CD1c-positive myeloid dendritic cell (primary cell): ENCODE measurements at regions not wholly inside any gene's neighbourhood (a gene's known extent, or its start where the extent isn't known, plus 50 kb on each side); places are given as distances from the start of the nearest gene placed in this dataset.

ENCODE experiments used
- DNase-seq: peaks from one replicate; pipeline ENCODE4 v3.0.0-alpha.2; 2016; ENCODE audit errors: extremely low spot score

DNA sequence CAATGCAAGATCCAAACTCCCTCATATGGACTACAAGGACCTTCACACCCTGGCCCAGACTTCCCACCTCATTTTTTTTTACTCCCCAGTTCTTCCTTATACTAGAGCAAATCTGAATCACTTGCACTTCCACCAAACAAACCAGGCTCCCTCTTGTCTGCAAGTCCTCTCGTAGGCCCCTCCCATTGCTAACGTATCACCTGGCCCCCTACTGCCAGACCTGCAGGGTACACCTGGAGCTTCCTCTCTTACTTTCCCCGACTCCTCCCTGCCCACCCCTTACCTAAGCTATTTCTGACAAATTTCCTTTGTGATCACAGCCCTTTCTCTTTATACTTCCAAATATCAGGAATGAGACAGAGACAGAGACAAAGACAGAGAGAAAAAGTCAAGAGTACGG lies 463.9 kb downstream of the GALC start:
- no peak for DNase-seq

DNA sequence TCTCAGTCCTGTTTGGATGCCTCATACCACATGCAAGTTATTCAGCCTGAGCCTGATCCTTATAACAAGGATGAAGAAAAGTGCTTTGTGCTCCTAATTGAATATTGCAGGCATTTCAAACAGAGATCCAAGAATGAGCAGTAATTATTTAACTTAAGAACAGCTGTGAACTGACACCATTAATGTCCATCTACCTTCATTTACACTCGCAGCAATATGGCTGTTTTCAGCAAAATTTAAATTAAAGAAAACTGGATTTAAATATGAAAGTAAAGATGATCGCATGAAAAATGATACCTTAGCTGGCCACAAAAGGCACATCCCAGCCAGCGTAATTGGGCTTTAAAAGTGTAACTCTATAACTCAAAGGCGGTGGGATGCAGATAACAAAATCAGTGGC lies 466.3 kb downstream of the GALC start:
- DNase-seq, result no peak

DNA sequence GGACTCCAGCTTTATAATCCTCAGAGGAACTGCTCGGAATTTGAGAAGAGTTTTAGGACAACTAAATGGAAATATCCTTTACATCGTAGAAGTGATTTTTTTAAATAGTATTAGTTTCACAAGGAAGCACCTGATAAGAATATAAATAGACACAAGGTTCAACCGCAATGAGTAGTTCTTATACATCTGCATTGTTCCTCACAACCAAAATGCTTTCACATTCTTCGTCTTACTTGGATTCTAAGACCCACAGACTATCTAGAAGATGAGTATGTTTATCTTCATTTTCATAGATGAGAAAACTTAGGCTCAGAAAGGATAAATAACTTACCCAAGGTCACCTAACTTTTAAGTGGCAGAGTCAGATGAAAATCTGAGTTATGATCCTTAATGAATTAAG lies 469.0 kb downstream of the GALC start:
- DNase-seq, result no peak

DNA sequence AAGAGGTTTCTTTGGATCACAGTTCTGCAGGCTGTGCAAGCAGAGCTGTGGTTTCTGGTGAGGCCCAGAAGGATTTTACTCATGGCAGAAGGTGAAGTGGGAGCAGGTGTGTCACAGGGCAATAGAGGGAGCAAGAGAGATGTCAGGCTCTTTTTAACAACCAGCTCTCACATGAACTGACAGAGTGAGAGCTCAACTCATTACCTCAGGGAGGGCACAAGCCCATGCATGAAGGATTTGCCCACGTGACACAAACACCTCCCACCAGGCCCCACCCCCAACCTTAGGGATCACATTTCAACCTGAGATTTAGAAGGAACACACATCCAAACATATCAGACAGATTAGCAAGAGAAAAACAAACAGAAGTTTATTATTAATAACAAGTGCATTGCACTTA lies 470.4 kb downstream of the GALC start:
- no peak for DNase-seq

DNA sequence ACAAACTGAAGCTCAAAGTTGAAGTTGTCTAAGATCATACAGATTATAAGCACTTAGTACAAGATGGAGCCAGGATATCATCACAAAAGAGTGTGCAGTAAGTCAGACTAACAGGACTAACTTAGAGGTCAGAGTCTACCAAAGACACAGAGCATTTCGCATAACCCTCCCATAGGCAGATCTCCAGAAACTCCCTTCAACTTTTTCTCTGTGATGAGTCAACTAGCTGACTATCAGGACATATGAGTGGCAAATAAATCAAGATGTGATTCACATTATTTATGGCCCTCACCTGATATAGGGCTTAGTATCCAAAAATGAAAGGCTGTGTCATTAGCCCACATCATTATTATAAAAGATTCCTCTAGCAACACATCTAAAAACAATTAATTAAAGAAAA lies 484.6 kb downstream of the GALC start:
- no peak for DNase-seq

DNA sequence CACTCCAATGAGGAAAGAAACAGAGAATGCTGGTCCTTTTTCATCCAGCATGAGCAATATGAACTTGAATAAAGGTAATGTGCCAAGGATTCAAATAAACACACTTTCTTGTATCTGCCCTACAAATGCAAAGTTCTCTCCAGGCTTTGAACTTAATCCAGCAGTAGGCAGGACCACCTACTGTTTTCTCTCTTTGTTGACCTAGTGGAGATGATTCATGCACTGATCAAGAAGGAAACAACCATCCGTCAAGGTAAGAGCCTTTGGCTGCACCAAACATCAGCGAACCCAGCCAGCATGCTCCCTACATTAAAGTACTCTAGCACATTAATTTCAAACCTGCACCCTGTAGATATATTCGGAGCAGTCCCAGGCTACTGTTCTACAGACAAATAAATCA lies 489.3 kb downstream of the GALC start:
- no peak for DNase-seq

DNA sequence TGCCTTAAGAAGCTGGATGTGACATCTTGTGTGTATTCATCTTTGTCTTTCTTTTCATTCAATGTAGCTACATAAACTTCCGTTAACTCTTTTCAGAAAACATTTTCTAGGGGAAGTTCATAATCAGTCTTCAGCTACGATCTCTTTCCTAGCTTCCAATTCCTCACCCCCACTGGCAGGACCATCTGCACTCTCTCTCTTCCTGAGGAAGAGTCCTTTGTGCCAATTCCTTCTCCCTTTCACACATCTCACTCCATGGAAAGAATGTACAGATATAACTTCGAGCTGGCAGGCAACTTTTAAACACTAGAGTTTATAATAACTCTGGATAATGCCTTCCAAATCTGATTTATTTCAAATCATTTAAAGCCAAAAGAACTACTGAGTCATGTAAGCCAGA lies 495.7 kb downstream of the GALC start:
- no peak for DNase-seq

DNA sequence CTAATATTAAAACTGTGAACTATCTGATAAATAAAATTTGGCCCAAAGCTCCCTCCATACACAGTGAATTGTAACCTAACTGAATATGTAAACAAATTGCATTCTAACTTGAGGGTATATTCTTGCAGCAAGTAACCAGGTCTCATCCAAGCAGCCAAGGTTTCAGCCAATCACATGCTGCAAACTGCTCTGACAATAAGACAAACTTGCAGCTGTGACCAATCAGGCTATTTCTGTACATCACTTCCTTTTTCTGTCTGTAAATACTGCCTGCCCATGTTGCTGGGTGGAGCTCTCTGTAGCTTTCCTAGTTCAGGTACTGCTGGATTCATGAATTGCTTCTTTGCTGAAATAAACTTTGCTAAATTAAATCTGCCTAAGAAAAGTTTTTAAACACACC lies 499.0 kb downstream of the GALC start:
- no peak for DNase-seq

DNA sequence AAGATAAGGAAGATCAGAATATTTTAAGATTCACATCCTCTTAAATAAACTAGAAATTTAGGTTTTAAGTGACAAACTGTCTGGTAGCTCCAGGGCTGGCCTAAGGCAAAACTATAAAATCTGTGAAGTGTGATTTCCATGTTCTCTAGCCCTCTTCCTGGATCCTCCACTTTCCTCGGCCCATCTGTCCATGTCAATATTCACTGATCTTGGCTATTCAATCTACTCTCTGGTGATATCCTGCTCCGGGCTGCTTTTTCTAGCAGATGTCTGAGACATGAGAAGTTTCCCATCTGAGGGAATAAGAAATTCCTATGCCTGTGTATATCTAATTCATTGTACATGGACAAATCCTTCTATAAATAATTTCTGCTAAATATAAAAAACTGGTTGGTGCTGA lies 500.4 kb downstream of the GALC start:
- no peak for DNase-seq

DNA sequence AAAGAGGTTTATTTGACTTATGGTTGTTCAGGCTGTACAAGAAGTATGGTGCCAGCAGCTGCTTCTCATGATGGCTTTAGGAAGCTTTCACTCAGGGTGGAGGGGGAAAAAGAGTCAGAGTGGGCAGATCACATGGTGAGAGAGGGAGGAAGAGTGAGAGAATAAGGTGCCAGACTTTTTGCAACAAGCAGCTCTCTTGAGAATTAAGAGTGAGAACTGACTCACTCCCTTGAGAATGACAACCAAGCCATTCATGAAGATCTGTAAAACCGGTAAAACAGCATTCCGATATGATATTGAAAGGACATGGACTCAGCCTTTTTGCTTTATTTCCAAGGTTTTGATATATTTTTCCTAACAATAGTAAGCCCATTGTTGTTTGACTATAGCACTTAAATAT lies 501.2 kb downstream of the GALC start:
- no peak for DNase-seq

DNA sequence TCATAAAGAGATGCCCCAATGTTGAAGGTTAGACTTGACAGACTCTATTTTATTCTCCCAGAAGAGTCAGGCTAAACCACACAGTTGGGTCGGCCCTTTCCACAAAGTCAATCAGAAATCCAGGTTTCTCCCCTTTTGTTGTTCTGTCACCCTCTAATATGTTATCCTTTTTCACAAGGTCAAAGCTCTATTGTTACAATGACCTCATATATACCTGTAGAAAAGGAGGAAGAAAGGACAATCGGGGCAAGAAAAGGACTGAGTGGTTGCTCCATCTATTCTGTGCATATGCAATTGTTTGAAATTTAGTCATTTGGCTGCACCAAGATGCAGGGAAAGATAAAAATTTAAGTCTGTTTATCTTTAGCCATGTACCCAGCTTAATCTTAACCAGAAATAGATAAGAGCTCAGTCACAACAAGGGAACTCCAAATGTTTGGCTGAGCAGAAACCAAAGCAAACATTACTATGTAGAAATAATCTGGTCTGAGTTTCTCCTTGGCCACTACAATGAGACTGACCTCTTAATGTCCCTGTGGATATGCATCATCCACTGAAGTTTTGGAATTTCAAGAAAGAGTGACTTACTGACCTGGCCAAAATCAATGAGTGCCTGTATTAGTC lies 503.7 kb downstream of the GALC start:
- no peak for DNase-seq

DNA sequence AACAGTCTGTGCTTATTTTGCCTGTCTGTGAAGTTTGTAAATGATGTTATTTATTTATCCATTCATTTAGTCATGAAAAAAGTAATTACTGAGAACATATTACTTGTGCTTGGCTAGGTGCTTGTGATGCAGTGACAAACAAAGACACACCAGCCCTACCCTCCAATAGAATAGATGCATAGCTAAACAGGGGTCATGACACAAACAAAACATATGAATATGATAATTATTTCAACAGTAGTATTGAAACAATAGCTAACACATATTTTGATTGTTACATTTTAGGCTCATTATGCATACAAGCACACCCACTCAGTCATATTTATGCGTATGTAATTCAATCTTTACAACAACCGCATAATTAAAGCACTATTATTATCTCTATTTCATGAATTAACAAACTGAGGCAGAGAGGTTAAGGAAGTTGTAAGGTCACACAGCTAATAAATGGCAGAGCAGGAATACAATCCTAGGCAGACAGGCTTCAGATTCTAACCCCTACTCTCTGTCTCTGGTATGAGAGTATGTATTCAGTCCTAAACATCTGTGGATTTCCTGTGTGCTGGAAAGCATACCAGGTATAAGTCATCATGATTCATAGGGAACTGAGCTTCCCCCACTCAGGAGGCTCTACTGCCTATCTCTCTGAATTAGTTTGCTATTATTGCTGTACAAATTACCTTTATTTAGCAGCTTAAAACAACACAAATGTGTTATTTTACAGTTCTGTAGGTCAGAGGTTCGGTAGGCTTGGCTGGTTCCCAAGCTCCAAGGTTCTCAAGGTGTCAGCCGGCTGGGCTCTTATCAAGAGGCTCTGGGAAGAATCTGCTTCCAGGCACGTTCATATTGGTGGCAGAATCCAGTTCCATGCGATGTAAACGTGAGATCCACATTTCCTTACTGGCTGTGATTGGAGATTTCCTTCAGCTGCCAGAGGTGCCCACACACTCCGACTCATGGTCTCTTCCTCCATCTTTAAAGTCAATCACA lies 509.4 kb downstream of the GALC start:
- no peak for DNase-seq

DNA sequence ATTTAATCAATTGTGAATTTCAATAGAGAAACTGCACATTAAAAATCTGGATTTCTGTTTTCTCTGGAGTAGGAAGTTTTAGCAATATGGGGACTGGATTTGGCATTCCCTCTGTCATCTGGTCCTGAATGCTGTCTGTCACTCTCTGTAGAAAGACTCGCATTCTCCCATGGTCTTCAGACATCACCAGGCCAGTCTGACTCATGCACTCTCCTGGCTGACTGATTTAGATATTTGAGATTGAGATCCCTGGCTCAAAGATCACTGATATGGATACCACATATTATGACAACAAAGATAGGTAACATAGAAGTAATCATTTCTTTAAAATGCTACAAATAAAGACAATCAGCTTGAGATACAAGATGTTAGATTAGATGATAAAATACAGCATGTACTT lies 524.5 kb downstream of the GALC start:
- DNase-seq, result no peak

DNA sequence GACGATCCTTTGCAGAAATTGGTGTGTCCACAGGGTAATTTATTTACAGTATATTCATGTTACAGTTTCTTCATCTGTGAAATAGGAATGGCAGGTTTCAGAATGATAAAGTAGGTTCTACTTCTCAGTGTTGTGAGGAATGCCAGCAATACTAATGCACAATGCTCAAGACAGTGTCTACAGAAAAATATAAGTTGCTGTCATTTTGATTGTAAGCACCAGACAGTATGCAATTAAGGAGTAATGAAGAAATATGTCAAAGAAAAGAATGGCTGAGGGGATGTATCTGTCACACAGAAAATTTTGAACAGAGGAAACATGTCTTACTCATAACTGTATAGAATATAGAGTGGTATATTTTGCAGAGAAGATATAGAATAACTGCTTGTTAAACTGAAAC lies 525.4 kb downstream of the GALC start:
- DNase-seq, result no peak

DNA sequence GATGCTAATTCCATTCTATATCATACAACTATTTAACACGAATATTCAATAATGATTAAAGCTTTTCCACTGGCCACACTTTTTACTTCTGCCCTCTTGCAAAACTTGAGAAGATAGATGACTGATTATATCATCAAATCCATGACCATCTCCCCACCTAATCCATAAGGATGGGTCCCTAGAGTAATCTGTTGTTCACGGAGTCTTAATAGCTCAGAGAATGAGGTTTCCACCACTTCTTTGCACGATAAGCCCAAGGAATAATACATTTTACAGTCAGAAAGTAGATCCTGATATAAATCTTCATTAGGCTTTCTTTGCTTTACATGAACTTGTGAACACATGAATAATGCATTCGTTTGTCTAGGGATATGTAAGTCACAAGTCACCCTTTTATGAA lies 527.2 kb downstream of the GALC start:
- no peak for DNase-seq

DNA sequence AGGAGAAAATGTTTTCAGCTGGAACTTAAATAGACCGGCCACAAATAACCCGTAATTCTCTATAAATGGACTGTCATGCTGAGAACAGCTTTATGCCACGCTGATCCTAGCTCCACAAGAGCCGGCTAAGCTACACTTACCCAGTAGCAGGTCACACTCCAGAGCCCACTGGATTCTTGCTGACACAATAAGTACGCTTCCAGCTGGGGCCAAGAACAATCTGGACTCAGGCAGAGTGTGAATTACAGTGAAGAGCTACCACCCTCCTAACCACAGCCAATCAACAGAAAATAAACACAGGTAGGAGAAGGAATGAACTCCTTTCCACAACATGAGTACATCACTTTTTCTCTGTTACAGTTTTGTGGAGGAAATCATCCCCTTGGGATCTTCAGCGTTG lies 531.3 kb downstream of the GALC start:
- no peak for DNase-seq

DNA sequence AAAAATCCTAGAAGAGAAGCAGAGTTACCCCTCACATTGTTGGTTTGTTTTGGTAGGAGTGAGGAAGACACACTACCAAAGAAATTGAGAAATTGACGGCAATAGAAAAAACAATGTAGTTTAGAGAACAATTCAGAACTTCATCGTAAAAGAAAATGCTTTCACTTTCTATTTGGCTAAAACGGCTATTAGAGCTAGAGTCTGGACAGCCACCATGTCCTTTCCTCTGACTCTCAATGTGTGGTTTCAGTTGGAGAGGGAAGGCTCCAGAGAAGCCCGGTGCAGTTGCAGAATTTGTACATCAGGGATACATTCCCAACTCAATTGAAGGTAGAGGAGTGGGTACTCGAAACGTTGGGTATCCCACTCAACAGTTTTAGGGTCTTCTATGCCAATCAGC lies 535.3 kb downstream of the GALC start:
- no peak for DNase-seq

DNA sequence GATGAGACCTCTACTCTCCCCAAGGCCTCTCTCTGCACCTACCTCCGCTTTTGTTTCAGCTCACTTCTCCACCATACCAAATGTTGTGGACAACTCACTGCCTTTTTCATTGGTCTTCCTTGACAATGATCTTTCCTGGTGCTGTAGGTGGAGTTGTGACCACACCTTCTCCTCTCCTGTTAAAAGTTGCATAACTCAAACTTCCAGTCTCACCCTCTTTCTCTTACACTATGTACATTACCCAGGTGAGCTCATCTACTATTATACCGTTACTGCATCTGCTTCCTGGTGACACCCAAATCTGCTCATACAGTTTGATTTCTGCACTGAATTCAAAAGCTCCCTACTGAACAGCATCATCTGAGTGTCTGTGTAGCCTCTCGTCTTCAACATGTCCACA lies 542.8 kb downstream of the GALC start:
- no peak for DNase-seq

DNA sequence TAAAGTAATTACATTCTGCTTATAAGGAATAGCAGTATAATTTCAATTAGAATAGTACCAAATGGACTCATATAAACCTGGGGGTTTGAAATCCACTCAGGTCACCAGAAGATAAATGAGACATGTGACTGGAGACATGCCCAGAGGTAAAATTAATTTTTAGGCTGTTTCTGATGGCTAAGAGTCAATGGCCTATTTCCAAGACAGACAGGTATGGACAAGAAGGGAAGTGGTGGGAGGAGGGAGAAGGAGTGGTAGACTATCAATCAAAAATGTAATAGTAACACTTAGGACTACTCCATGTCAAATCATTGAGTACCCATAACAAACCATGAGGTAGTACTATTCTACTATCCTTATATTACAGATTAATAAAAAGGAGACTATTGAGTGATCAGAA lies 544.0 kb downstream of the GALC start:
- DNase-seq, result no peak

DNA sequence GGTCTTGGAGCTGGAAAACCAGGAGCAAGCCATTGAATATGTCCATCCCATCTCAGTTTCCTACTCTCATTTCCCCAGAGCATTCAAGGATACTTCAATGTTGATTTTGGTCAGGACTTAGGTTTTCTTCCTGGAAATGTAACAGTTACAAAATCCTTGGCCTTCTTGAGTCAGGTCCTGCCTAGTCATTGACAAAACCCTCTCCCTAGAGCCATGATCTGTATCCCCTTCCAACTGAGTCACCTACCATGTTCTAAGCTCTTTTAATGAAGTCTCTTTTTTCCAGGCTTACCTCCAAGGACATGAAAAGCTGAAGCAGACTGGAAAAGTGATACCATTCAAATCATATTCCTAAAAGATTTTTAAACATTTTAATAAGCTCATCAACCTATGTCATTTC lies 549.2 kb downstream of the GALC start:
- DNase-seq, result no peak

DNA sequence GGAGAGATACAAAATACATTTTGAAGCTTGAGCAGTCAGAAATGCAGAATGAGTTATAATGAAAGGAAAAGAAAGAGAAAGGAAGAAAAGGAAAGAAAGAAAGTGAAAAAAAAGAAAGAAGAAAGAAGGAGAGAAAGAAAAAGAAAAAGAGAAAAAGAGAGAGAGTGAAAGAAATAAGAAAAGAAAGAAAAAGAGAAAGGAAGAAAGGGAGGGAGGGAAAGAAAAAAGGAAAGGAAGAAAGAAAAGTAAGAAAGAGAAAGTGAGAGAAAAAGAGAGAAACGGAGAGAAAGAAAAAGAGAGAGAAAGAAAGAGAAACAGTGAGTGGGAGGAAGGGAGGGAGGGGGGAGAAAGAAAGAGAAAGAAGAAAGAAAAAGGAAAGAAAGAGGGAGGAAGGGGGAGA lies 549.9 kb downstream of the GALC start:
- no peak for DNase-seq

DNA sequence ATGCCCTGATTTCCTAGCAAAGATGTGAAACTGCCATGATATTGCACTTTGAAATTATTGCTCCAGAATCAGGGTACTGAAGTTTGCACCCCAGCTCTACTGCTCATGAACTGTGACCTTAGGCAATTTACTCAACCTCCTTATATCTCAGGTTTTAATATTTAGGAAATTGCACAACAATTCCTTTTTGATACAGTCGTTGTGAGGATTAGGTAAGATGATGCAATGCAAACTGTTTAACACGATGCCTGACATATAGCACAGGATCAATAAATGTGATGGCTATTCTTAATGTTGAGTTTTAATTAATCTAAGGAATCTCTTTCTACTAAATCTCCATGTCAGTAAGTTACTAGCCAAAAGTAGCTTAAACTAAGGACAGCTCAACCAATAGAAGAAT lies 555.8 kb downstream of the GALC start:
- DNase-seq, result no peak

DNA sequence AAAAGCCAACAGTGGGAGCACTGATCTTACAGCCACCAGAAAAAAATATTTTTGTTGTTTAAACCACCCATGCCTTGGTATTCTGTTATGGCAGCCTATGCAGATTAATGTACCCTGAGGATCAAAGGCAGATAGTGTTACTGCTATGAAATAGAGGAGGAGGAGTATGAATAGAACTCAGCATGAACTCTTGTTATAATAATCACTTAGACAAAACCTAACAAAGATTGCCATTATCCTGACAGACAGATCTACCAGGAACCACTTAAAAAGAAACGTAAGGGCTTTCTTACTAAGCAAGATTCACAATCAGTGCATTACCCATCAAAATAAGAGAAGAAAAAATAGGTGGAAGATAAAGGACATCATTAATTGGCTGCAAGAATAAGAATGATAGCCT lies 558.3 kb downstream of the GALC start:
- DNase-seq, result no peak

DNA sequence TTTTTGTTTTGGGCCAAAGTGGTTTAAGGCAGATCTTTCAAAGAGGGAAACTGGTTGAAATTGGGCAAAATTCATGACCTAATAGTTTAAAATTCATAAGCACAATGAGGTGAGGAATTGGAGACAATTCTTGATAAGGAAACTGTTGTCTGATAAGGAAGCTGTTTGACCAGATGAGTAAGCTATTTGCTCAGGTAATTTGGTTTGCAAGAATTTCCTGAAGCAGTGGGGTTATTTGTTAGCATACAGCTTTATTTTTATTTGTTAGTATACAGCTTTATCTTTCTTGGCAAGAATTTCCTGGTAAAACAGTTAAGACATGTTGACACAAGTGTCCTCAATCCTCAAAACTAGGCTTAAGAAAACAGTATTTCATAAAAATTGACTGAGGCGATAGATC lies 559.0 kb downstream of the GALC start:
- DNase-seq, result no peak
